Mammary epithelial cell (primary cell): ENCODE measurements at regions not wholly inside any gene's neighbourhood (a gene's known extent, or its start where the extent isn't known, plus 50 kb on each side); places are given as distances from the start of the nearest gene placed in this dataset.

ENCODE experiments used
- CTCF ChIP-seq, 2 donors: IDR thresholded peaks in 1 of 2; conservative IDR thresholded peaks in 1 of 2; 2 replicates each; pipeline ENCODE4 v1.5.1; 2011 to 2012; ENCODE audit warnings: inconsistent platforms in 2 of 2, low read length in 2 of 2, mild to moderate bottlenecking in 2 of 2, control low read depth in 1 of 2, low read depth in 1 of 2; ENCODE audit not compliant: insufficient read depth in 1 of 2; ENCODE audit errors: extremely low read depth in 1 of 2
- EZH2 ChIP-seq: IDR thresholded peaks from 2 replicates; pipeline ENCODE4 v1.6.1; 2012; ENCODE audit warnings: low read length, inconsistent platforms, borderline replicate concordance

- TF ChIP-seq CTCF (conservative IDR thresholded peaks at IDR 0.05 in 1 of 2, IDR thresholded peaks at IDR 0.05 in 1 of 2; ENCODE audit: extremely low read depth in 1 of 2, insufficient read depth in 1 of 2, low read depth in 1 of 2, low read length in 2 of 2) (no peak), EZH2 (no peak)
These were observed 896.9 kb downstream of the CCSER2 start for GRCh38 chr10:85225311-85225710.
